Heart right ventricle (tissue), 16 donors: ENCODE measurements at regions not wholly inside any gene's neighbourhood (a gene's known extent, or its start where the extent isn't known, plus 50 kb on each side); places are given as distances from the start of the nearest gene placed in this dataset.

ENCODE experiments used
- ATAC-seq, 8 donors: fragments of 200-7000 bp; cut with Tn5 transposase; one replicate each; pipeline ENCODE4 v1.9.1; 2020; ENCODE audit warnings: mild to moderate bottlenecking in 8 of 8, moderate library complexity in 8 of 8, moderate number of reproducible peaks in 1 of 8
- DNase-seq, 2 donors: peaks; one replicate each; pipeline ENCODE4 v3.0.0-alpha.2; 2020
- H3K27ac ChIP-seq, 10 donors: fragments of 200-600 bp; sonication (generic) in 2 of 10; one replicate each; pipeline versions ENCODE4 v1.5.0 to v1.8.0; 2020 to 2022; ENCODE audit warnings: mild to moderate bottlenecking in 3 of 10
- H3K27me3 ChIP-seq, 7 donors: fragments of 200-600 bp; one replicate each; pipeline ENCODE4 v1.8.0; 2021 to 2022; ENCODE audit warnings: mild to moderate bottlenecking in 2 of 7
- H3K36me3 ChIP-seq, 9 donors: fragments of 200-600 bp; sonication (generic) in 1 of 9; one replicate each; pipeline versions ENCODE4 v1.5.0 to v1.8.0; 2020 to 2022; ENCODE audit warnings: mild to moderate bottlenecking in 2 of 9
- H3K4me1 ChIP-seq, 9 donors: fragments of 200-600 bp; sonication (generic) in 1 of 9; one replicate each; pipeline versions ENCODE4 v1.5.0 to v1.8.0; 2020 to 2022; ENCODE audit warnings: mild to moderate bottlenecking in 4 of 9
- H3K4me3 ChIP-seq, 10 donors: fragments of 200-600 bp; sonication (generic) in 2 of 10; one replicate each; pipeline versions ENCODE4 v1.5.0 to v1.8.0; 2020 to 2022; ENCODE audit warnings: mild to moderate bottlenecking in 7 of 10, moderate library complexity in 2 of 10
- H3K9me3 ChIP-seq, 11 donors: fragments of 200-600 bp in 10 of 11; sonication (generic) in 2 of 11; one replicate each; pipeline versions ENCODE4 v1.5.0 to v1.8.0; 2013 to 2022; ENCODE audit warnings: mild to moderate bottlenecking in 2 of 11, control low read depth in 1 of 11, moderate library complexity in 1 of 11
- CTCF ChIP-seq, 9 donors: fragments of 200-600 bp; sonication (generic) in 2 of 9; IDR thresholded peaks; one replicate each; pipeline versions ENCODE4 v1.5.0 to v1.8.0; 2021 to 2022; ENCODE audit warnings: antibody characterized with exemption in 9 of 9, mild to moderate bottlenecking in 5 of 9, moderate library complexity in 1 of 9
- WGBS, 2 donors: extraction: QIAGEN DNeasy Blood & Tissue Kit; methylation state at CpG; one replicate each; pipeline ENCODE4 v1.1.7; 2013; ENCODE audit warnings: inconsistent platforms in 1 of 2; 5-methylcytosine and 5-hydroxymethylcytosine counted together
- intact Hi-C, 10 donors: fragments of 100-400 bp; cut with DNase I; formaldehyde crosslinking; loops; one replicate each; pipeline versions ENCODE4 v1.11.1 to v1.14.2; 2022
- donor health status: Arrhythmogenic right ventricular cardiomyopathy.
- donor health status: ischemic (EF 13 %, LVEDD 7.1; RV severe dilation, severe dysfunction).
- donor health status: healthy with polysubstance abuse.
- donor health status: DM: no; HTN: yes; CAD: no.
- donor health status: DM: no; HTN: no; CAD: no.
- donor health status: ischemic (EF 25% LVEDD 6.9; RV normal size, moderate dysfunction).
- donor health status: ischemic (EF 25% LVEDD 5.7; RV mildly dilated, moderate dysfunction).
- donor health status: healthy.
- donor health status: DM: yes; HTN: yes; CAD: no.
- donor health status: Ischemic cardiomyopathy.
- donor health status: ischemic (EF 35%, LVEDD 5.7; RV mildly dilated, moderate dysfunction).
- donor health status: nonischemic (EF 11% LVEDD 7.7; RV severe dilation, severe dysfunction).
- donor health status: DM: yes; HTN: yes; CAD: no.
- donor health status: PGD.
- donor health status: ischemic (EF 29% LVEDD 5.4; RV normal size, mild dysfunction).
- donor health status: nonischemic (EF 23%, LVEDD 6.1; RV moderate dilation, normal function).

GRCh38 chr5:74166064-74166463 is 474.5 kb downstream of the ENC1 start:
- Histone ChIP-seq H3K36me3 (no peaks in the 10 kb centered on the region), H3K9me3 (no peaks in the 10 kb centered on the region), H3K27me3 (no peaks in the 10 kb centered on the region), H3K27ac (peak overlapping the region in 1 of 10 donors; percentile 56), H3K4me1 (peaks cover 0 to 33% (median 15%) of the 10 kb centered on the region in 9 donors), H3K4me3 (no peak overlapping the region)
- intact Hi-C loops: loop anchor here in 1 of 10 donors (10.0 kb wide), 1 partner anchor 479 kb away; the partner anchor contains the start of gene ENC1
- WGBS, 2 donors: 43 to 61% methylated on average over 2 of the region's 2 CpGs
- no peak for ATAC-seq
- no peak for TF ChIP-seq CTCF (IDR thresholded peaks at IDR 0.05)
- DNase-seq: no peak

- DNase-seq (peak in 1 of 2 donors; percentile 59), ATAC-seq (peak; percentile 72 to 91 (median 86))
- WGBS, 2 donors: 40 to 48% methylated on average over 3 of the region's 3 CpGs
- intact Hi-C loops: loop anchor here in 1 of 10 donors (10.0 kb wide), 1 partner anchor 480 kb away; the partner anchor contains the start of gene ENC1
- Histone ChIP-seq H3K36me3 (no peaks in the 10 kb centered on the region), H3K4me1 (peaks cover 0 to 33% (median 15%) of the 10 kb centered on the region in 9 donors), H3K27ac (peak overlapping the region in 6 of 10 donors; percentile 6 to 69 (median 34)), H3K27me3 (no peaks in the 10 kb centered on the region), H3K4me3 (no peak overlapping the region), H3K9me3 (no peaks in the 10 kb centered on the region)
- TF ChIP-seq CTCF (IDR thresholded peaks at IDR 0.05): no peak
These were observed 475.7 kb downstream of the ENC1 start for GRCh38 chr5:74164725-74165235.

- no peak for TF ChIP-seq CTCF (IDR thresholded peaks at IDR 0.05)
- no peaks in the 10 kb centered on the region for H3K9me3 ChIP-seq
- H3K4me3 ChIP-seq: no peak overlapping the region
- H3K27ac ChIP-seq: no peak overlapping the region
- DNase-seq (no peak), ATAC-seq (no peak)
- peaks cover 0 to 33% (median 15%) of the 10 kb centered on the region in 9 donors for H3K4me1 ChIP-seq
- intact Hi-C loops: loop anchor here in 1 of 10 donors (10.0 kb wide), 1 partner anchor 482 kb away; the partner anchor contains the start of gene ENC1
- no peaks in the 10 kb centered on the region for H3K36me3 ChIP-seq
- no peaks in the 10 kb centered on the region for H3K27me3 ChIP-seq
- WGBS, 2 donors: 65 to 78% methylated on average over 2 of the region's 2 CpGs
These were observed 478.0 kb downstream of the ENC1 start for GRCh38 chr5:74162524-74162923.

- intact Hi-C loops: loop anchor here in 1 of 10 donors (10.0 kb wide), 1 partner anchor 484 kb away; the partner anchor contains the start of gene ENC1
- 91 to 98% methylated on average over 1 of the region's 1 CpG for WGBS, 2 donors
- Histone ChIP-seq H3K27me3 (no peaks in the 10 kb centered on the region), H3K36me3 (no peaks in the 10 kb centered on the region), H3K27ac (no peak overlapping the region), H3K9me3 (no peaks in the 10 kb centered on the region), H3K4me1 (peaks cover 0 to 29% (median 15%) of the 10 kb centered on the region in 9 donors), H3K4me3 (no peak overlapping the region)
- no peak for TF ChIP-seq CTCF (IDR thresholded peaks at IDR 0.05)
- ATAC-seq (no peak), DNase-seq (no peak)
These were observed 479.4 kb downstream of the ENC1 start for GRCh38 chr5:74161170-74161569.
